ENCODE measurements at regions not wholly inside any gene's neighbourhood (a gene's known extent, or its start where the extent isn't known, plus 50 kb on each side); places are given as distances from the start of the nearest gene placed in this dataset.
"Not testable (repeated sequence)": the region's sequence is repeated elsewhere in the genome, so short reads cannot be mapped to it uniquely, and the experiment has no call there.

GRCh38 chr5:158462349-158463114 lies 603.6 kb upstream of the CLINT1 start:
- 41% methylated on average over 3 of the region's 9 CpGs for WGBS (ENCODE audit: insufficient coverage)

DNA sequence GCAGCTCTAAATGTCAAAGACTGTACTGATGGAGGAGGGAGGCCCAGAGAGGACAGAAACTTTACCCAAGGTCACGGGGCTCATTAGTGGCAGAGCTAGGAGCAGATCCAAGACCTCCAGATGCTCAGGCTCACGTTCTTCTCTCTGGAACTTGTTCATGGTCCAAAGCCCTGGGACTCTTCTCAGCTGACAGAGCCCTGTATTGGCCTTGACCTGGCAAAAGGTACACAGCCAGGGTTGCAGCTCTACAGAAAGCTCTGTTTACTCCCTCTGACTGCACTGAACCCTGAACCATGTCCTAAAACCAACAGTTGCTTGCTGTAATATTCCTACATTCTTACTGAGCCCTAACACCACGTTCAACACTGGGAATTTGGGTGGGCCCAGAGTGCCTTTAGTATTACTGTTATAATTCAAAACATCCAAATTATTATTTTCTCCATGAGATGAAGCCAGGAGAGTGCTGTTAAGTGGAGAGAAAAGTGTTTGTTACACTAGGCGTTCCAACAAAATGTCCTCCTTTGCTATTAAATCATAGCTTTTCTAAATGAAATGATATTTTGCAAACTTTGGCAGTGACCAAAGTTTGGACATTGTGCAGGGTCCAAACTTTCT lies 602.4 kb upstream of the CLINT1 start:
- Histone ChIP-seq H3K27ac (ENCODE audit: low read length) (peak overlapping the region; percentile 87), H3K9me3 (replicated peaks; ENCODE audit: control insufficient read depth, low read depth, low read length) (no peaks in the 10 kb centered on the region), H3K4me3 (ENCODE audit: low read length) (no peak overlapping the region), H3K36me3 (ENCODE audit: control insufficient read depth, insufficient read depth, low read length) (no peaks in the 10 kb centered on the region), H3K4me1 (ENCODE audit: control insufficient read depth, insufficient read depth, low read length) (peaks cover 22% of the 10 kb centered on the region), H3K27me3 (ENCODE audit: control insufficient read depth, insufficient read depth, low read length) (no peaks in the 10 kb centered on the region)
- peak; percentile 97 for DNase-seq
- 32% methylated on average over 2 of the region's 4 CpGs for WGBS (ENCODE audit: insufficient coverage)

More at GRCh38 chr5:158462349-158463114, 603.6 kb upstream of the CLINT1 start:
- no peak overlapping the region for H3K4me3 ChIP-seq (ENCODE audit: low read length)
- H3K27me3 ChIP-seq (ENCODE audit: control insufficient read depth, insufficient read depth, low read length): no peaks in the 10 kb centered on the region
- H3K27ac ChIP-seq (ENCODE audit: low read length): peak overlapping the region; percentile 71
- DNase-seq: peak; percentile 86
- no peaks in the 10 kb centered on the region for H3K36me3 ChIP-seq (ENCODE audit: control insufficient read depth, insufficient read depth, low read length)
- no peaks in the 10 kb centered on the region for H3K9me3 ChIP-seq (replicated peaks; ENCODE audit: control insufficient read depth, low read depth, low read length)
- peaks cover 24% of the 10 kb centered on the region for H3K4me1 ChIP-seq (ENCODE audit: control insufficient read depth, insufficient read depth, low read length)

- WGBS (ENCODE audit: insufficient coverage): 85% methylated on average over 2 of the region's 2 CpGs
Observed at GRCh38 chr5:158458086-158458485, 599.1 kb upstream of the CLINT1 start.

GRCh38 chr5:158456756-158457155 lies 597.8 kb upstream of the CLINT1 start:
- Histone ChIP-seq H3K36me3 (ENCODE audit: control insufficient read depth, insufficient read depth, low read length) (no peaks in the 10 kb centered on the region), H3K4me3 (ENCODE audit: low read length) (no peak overlapping the region), H3K9me3 (replicated peaks; ENCODE audit: control insufficient read depth, low read depth, low read length) (no peaks in the 10 kb centered on the region), H3K4me1 (ENCODE audit: control insufficient read depth, insufficient read depth, low read length) (peaks cover 19% of the 10 kb centered on the region), H3K27ac (ENCODE audit: low read length) (no peak overlapping the region), H3K27me3 (ENCODE audit: control insufficient read depth, insufficient read depth, low read length) (no peaks in the 10 kb centered on the region)
- WGBS (ENCODE audit: insufficient coverage): no CpG with 5 or more reads among the region's 1 CpG
- DNase-seq: no peak

More at GRCh38 chr5:158458086-158458485, 599.1 kb upstream of the CLINT1 start:
- H3K36me3 ChIP-seq (ENCODE audit: control insufficient read depth, insufficient read depth, low read length): no peaks in the 10 kb centered on the region
- no peak overlapping the region for H3K27ac ChIP-seq (ENCODE audit: low read length)
- no peak overlapping the region for H3K4me3 ChIP-seq (ENCODE audit: low read length)
- peaks cover 18% of the 10 kb centered on the region for H3K4me1 ChIP-seq (ENCODE audit: control insufficient read depth, insufficient read depth, low read length)
- H3K9me3 ChIP-seq (replicated peaks; ENCODE audit: control insufficient read depth, low read depth, low read length): no peaks in the 10 kb centered on the region
- no peak for DNase-seq
- no peaks in the 10 kb centered on the region for H3K27me3 ChIP-seq (ENCODE audit: control insufficient read depth, insufficient read depth, low read length)

DNA sequence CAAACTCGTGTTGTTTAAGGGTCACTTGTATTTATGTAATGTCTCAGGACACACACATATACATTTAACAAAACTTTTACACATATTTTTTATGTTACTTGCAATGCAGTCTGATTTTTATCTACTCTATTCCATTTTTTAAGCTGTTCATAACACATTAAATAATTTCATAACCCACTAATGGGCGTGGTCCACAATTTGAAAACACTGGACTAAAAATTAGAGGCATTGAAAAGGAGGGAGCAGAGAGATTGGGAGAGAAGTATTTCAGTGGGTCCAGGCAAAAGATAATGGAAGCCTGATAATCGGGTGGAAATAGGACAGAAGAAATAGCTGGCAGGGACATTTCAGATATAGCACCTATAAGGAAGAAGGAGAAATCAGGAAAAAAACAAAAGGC lies 597.3 kb upstream of the CLINT1 start:
- Histone ChIP-seq H3K9me3 (replicated peaks; ENCODE audit: control insufficient read depth, low read depth, low read length) (no peaks in the 10 kb centered on the region), H3K36me3 (ENCODE audit: control insufficient read depth, insufficient read depth, low read length) (no peaks in the 10 kb centered on the region), H3K4me1 (ENCODE audit: control insufficient read depth, insufficient read depth, low read length) (peaks cover 22% of the 10 kb centered on the region), H3K27ac (ENCODE audit: low read length) (no peak overlapping the region), H3K4me3 (ENCODE audit: low read length) (no peak overlapping the region), H3K27me3 (ENCODE audit: control insufficient read depth, insufficient read depth, low read length) (no peaks in the 10 kb centered on the region)
- no peak for DNase-seq
- WGBS (ENCODE audit: insufficient coverage): no CpG with 5 or more reads among the region's 3 CpGs

DNA sequence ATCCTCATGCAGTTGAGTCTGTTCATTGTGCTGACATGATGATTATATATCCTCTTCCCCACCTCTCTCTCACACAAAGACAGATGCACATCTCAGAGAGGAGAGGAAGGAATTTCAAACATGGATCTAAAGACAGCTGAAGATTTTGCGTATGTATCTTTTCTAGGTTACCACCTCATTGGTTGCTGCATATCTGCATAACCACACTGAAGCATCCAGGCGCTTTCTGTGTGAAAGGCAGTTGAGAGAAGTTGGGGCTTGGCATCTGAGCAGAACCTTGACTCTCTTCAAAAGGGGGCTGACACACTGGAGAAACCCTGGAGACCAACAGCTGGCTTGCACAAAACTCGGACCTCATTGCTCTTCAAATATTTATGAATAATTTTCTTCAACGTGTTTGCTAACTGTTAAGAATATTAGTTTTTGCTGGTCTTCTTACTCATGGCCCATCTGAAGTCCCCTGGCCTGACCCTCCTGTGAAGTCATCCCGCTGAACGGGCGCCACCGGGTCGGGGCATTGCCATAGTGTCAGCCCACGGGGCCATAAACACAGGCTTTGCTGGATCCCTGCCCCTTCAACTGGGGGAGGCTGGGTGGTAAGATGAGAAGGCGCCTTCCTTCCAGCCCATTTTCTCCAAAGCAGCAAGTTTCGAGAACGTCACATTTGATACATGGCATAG lies 593.2 kb upstream of the CLINT1 start:
- Histone ChIP-seq H3K4me3 (ENCODE audit: low read length) (no peak overlapping the region), H3K4me1 (ENCODE audit: control insufficient read depth, insufficient read depth, low read length) (peaks cover 34% of the 10 kb centered on the region), H3K36me3 (ENCODE audit: control insufficient read depth, insufficient read depth, low read length) (no peaks in the 10 kb centered on the region), H3K27me3 (ENCODE audit: control insufficient read depth, insufficient read depth, low read length) (no peaks in the 10 kb centered on the region), H3K9me3 (replicated peaks; ENCODE audit: control insufficient read depth, low read depth, low read length) (no peaks in the 10 kb centered on the region), H3K27ac (ENCODE audit: low read length) (peak overlapping the region; percentile 88)
- peak; percentile 77 for DNase-seq
- no CpG with 5 or more reads among the region's 13 CpGs for WGBS (ENCODE audit: insufficient coverage)

GRCh38 chr5:158451203-158451992 lies 592.5 kb upstream of the CLINT1 start:
- DNase-seq: peak; percentile 93
- Histone ChIP-seq H3K27ac (ENCODE audit: low read length) (peak overlapping the region; percentile 88), H3K27me3 (ENCODE audit: control insufficient read depth, insufficient read depth, low read length) (no peaks in the 10 kb centered on the region), H3K4me3 (ENCODE audit: low read length) (no peak overlapping the region), H3K9me3 (replicated peaks; ENCODE audit: control insufficient read depth, low read depth, low read length) (no peaks in the 10 kb centered on the region), H3K36me3 (ENCODE audit: control insufficient read depth, insufficient read depth, low read length) (no peaks in the 10 kb centered on the region), H3K4me1 (ENCODE audit: control insufficient read depth, insufficient read depth, low read length) (peaks cover 34% of the 10 kb centered on the region)
- 19% methylated on average over 4 of the region's 8 CpGs for WGBS (ENCODE audit: insufficient coverage)

DNA sequence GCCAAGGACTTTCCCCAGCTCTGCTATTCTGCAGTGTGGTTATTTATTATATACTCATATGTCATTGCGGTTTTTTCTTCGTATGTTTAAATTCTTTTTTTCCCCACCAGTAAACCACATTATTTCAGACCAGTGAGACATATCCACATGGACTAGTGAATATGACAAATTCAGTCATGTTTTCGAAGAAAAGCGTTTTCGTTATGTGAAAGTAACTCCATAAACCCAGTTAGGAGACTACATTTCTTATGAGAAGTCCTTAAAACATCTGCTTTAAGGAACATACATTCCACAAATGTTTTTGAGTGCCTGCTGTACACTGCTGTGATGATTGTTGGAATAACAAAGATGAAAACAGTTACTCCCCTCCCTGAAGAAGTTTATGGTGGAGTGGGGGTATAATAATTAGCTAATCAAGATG lies 591.8 kb upstream of the CLINT1 start:
- no peaks in the 10 kb centered on the region for H3K36me3 ChIP-seq (ENCODE audit: control insufficient read depth, insufficient read depth, low read length)
- WGBS (ENCODE audit: insufficient coverage): no CpG with 5 or more reads among the region's 5 CpGs
- H3K4me1 ChIP-seq (ENCODE audit: control insufficient read depth, insufficient read depth, low read length): peaks cover 34% of the 10 kb centered on the region
- H3K4me3 ChIP-seq (ENCODE audit: low read length): no peak overlapping the region
- no peaks in the 10 kb centered on the region for H3K9me3 ChIP-seq (replicated peaks; ENCODE audit: control insufficient read depth, low read depth, low read length)
- DNase-seq: peak; percentile 56
- H3K27ac ChIP-seq (ENCODE audit: low read length): peak overlapping the region; percentile 88
- no peaks in the 10 kb centered on the region for H3K27me3 ChIP-seq (ENCODE audit: control insufficient read depth, insufficient read depth, low read length)

DNA sequence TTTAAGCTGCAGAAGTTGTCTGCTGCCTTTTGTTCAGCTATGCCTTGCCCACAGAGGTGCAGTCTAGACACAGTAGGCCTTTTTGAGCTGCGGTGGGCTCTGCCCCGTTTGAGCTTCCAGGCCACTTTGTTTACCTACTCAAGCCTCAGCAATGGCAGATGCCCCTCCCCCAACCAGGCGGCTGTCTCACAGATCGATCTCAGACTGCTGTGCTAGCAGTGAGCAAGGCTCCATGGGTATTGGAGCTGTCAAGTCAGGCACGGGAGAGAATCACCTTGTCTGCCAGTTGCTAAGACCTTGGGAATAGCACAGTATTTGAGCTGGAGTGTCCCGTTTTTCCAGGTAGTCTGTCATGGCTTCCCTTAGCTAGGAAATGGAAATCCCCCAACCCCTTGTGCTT lies 587.8 kb upstream of the CLINT1 start:
- 73% methylated on average over 3 of the region's 6 CpGs for WGBS (ENCODE audit: insufficient coverage)
- not testable (repeated sequence) for DNase-seq; H3K4me3 ChIP-seq (ENCODE audit: low read length); H3K27ac ChIP-seq (ENCODE audit: low read length); H3K9me3 ChIP-seq (replicated peaks; ENCODE audit: control insufficient read depth, low read depth, low read length); H3K36me3 ChIP-seq (ENCODE audit: control insufficient read depth, insufficient read depth, low read length); H3K27me3 ChIP-seq (ENCODE audit: control insufficient read depth, insufficient read depth, low read length)
- H3K4me1 ChIP-seq (ENCODE audit: control insufficient read depth, insufficient read depth, low read length): peaks cover 19% of the 10 kb centered on the region

DNA sequence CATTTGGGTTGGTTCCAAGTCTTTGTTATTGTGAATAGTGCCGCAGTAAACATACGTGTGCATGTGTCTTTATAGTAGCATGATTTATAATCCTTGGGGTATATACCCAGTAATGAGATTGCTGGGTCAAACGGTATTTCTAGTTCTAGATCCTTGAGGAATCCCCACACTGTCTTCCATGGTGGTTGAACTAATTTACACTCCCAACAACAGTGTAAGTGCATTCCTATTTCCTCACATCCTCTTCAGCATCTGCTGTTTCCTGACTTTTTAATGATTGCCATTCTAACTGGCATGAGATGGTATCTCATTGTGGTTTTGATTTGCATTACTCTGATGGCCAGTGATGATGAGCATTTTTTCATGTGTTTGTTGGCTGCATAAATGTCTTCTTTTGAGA lies 580.3 kb upstream of the CLINT1 start:
- H3K4me3 ChIP-seq (ENCODE audit: low read length); DNase-seq; H3K9me3 ChIP-seq (replicated peaks; ENCODE audit: control insufficient read depth, low read depth, low read length); H3K27ac ChIP-seq (ENCODE audit: low read length); H3K36me3 ChIP-seq (ENCODE audit: control insufficient read depth, insufficient read depth, low read length); H3K4me1 ChIP-seq (ENCODE audit: control insufficient read depth, insufficient read depth, low read length); H3K27me3 ChIP-seq (ENCODE audit: control insufficient read depth, insufficient read depth, low read length): not testable (repeated sequence)
- no CpG with 5 or more reads among the region's 3 CpGs for WGBS (ENCODE audit: insufficient coverage)

Measured in muscle of leg (tissue), 3 donors.